Lower lobe of right lung (tissue), 2 donors: ENCODE measurements at regions not wholly inside any gene's neighbourhood (a gene's known extent, or its start where the extent isn't known, plus 50 kb on each side); places are given as distances from the start of the nearest gene placed in this dataset.

Experiments
- ATAC-seq, 2 donors: fragments of 200-7000 bp; cut with Tn5 transposase; one replicate each; pipeline ENCODE4 v1.9.1; 2020 to 2022; ENCODE audit warnings: mild to moderate bottlenecking in 2 of 2, moderate library complexity in 2 of 2
- DNase-seq: peaks from one replicate; pipeline ENCODE4 v3.0.0-alpha.2; 2020
- H3K27ac ChIP-seq: fragments of 200-600 bp; one replicate; pipeline ENCODE4 v1.8.0; 2022
- H3K27me3 ChIP-seq: fragments of 200-600 bp; one replicate; pipeline ENCODE4 v1.8.0; 2022; ENCODE audit warnings: low read depth
- H3K36me3 ChIP-seq: fragments of 200-600 bp; one replicate; pipeline ENCODE4 v1.8.0; 2022; ENCODE audit warnings: mild to moderate bottlenecking
- H3K4me1 ChIP-seq: fragments of 200-600 bp; one replicate; pipeline ENCODE4 v1.8.0; 2022
- H3K4me3 ChIP-seq: fragments of 200-600 bp; one replicate; pipeline ENCODE4 v1.8.0; 2022; ENCODE audit warnings: mild to moderate bottlenecking
- H3K9me3 ChIP-seq: fragments of 200-600 bp; one replicate; pipeline ENCODE4 v1.8.0; 2022
- intact Hi-C: fragments of 100-400 bp; cut with DNase I; formaldehyde crosslinking; loops from one replicate; pipeline ENCODE4 v1.11.0; 2022
- TF ChIP-seq, protein P1 (sequence below): fragments of 200-600 bp; IDR thresholded peaks from one replicate; pipeline ENCODE4 v1.8.0; 2022; ENCODE audit warnings: antibody characterized with exemption, mild to moderate bottlenecking
- donor health status: DM: no; HTN: yes; CAD: no; lungs with severe emphysema.

DNA sequence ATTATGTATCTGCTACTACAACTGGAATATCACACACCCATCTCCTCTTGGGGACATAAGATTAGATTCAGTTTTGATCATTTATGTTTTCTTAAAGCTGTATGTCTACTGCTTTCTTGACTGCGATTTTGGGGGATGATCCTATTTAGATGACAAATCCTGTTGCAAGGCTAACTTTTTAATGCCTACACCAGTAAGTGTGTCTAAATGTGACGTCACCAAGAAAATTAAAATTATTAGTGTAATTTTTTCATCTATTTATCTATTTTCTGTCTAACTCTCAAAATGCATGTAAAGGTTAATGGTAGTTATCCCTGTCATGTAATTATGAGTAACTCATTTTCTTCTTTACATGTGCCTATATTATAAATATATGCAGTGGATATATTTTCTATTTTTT lies 170.9 kb upstream of the PPFIA2 start:
- DNase-seq (no peak), ATAC-seq (no peak)
- no peaks in the 10 kb centered on the region for H3K27me3 ChIP-seq
- no peaks in the 10 kb centered on the region for H3K9me3 ChIP-seq
- intact Hi-C loops: no loop called here
- H3K36me3 ChIP-seq: no peaks in the 10 kb centered on the region
- TF ChIP-seq, protein P1, sequence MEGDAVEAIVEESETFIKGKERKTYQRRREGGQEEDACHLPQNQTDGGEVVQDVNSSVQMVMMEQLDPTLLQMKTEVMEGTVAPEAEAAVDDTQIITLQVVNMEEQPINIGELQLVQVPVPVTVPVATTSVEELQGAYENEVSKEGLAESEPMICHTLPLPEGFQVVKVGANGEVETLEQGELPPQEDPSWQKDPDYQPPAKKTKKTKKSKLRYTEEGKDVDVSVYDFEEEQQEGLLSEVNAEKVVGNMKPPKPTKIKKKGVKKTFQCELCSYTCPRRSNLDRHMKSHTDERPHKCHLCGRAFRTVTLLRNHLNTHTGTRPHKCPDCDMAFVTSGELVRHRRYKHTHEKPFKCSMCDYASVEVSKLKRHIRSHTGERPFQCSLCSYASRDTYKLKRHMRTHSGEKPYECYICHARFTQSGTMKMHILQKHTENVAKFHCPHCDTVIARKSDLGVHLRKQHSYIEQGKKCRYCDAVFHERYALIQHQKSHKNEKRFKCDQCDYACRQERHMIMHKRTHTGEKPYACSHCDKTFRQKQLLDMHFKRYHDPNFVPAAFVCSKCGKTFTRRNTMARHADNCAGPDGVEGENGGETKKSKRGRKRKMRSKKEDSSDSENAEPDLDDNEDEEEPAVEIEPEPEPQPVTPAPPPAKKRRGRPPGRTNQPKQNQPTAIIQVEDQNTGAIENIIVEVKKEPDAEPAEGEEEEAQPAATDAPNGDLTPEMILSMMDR: no peak
- no peaks in the 10 kb centered on the region for H3K4me1 ChIP-seq
- H3K4me3 ChIP-seq: no peak overlapping the region
- no peak overlapping the region for H3K27ac ChIP-seq

GRCh38 chr12:81896771-81897170 lies 137.6 kb upstream of the PPFIA2 start:
- DNase-seq: no peak
- intact Hi-C loops: no loop called here
- no peak for ATAC-seq

GRCh38 chr12:81888961-81889360 lies 129.8 kb upstream of the PPFIA2 start:
- Histone ChIP-seq H3K27me3 (no peaks in the 10 kb centered on the region), H3K27ac (no peak overlapping the region), H3K4me3 (no peak overlapping the region), H3K36me3 (no peaks in the 10 kb centered on the region), H3K4me1 (no peaks in the 10 kb centered on the region), H3K9me3 (no peaks in the 10 kb centered on the region)
- ATAC-seq: no peak
- TF ChIP-seq, protein P1: no peak
- intact Hi-C loops: no loop called here
- DNase-seq: no peak

More at GRCh38 chr12:81896771-81897170, 137.6 kb upstream of the PPFIA2 start:
- Histone ChIP-seq H3K27ac (no peak overlapping the region), H3K36me3 (no peaks in the 10 kb centered on the region), H3K27me3 (no peaks in the 10 kb centered on the region), H3K9me3 (peaks cover 22% of the 10 kb centered on the region), H3K4me1 (no peaks in the 10 kb centered on the region), H3K4me3 (no peak overlapping the region)
- TF ChIP-seq, protein P1: no peak

DNA sequence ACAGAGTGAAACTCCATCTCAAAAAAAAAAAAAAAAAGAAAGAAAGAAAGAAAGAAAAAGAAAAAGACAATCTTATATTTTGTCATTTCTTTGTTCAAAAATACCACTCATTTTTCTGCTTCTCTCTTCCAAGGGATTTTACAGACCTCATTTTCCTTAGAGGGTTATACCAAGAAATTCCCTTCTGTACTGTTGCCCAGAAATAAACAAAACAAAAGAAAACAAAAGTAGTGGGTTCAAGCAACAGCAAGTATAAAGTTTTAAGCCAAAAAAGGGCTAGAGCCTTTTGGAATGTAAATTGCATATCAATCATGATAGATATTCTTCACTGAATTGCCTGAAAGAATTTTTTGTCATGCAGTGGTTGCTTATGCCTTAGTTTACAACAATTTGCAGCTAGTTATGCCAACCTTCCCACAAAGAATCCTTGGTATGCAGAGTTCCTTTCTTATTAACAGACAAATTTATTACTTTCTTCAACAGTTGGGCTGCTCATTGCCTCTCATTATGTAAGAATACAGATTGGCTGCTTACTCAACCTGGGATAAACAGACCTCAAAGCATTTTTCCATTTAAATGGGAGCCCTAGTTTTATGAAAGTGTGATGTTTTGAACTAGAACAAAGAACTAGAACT lies 129.1 kb upstream of the PPFIA2 start:
- Histone ChIP-seq H3K27me3 (no peaks in the 10 kb centered on the region), H3K9me3 (no peaks in the 10 kb centered on the region), H3K36me3 (no peaks in the 10 kb centered on the region), H3K27ac (no peak overlapping the region), H3K4me1 (no peaks in the 10 kb centered on the region), H3K4me3 (no peak overlapping the region)
- ATAC-seq (no peak), DNase-seq (no peak)
- intact Hi-C loops: no loop called here
- TF ChIP-seq, protein P1: no peak

DNA sequence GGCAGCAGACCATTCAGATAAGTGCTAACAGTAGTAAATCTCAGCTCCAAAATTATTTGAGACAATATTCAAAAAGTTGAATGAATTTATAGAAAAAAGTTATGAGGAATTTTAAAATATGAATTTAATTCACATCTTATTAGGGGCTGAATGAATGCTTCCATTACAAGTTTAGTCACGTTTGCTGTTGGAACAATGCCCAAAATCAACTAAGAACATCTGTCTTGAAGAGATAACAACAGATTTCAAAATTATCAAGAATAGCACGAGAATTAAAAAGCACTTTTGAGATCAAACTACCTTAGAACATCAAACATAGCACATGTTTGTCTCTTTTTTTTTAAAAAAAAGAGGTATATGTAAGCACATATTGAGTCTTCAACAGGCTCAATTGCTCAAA lies 115.4 kb upstream of the PPFIA2 start:
- ATAC-seq (no peak), DNase-seq (no peak)
- H3K36me3 ChIP-seq: no peaks in the 10 kb centered on the region
- intact Hi-C loops: no loop called here
- H3K4me3 ChIP-seq: no peak overlapping the region
- no peaks in the 10 kb centered on the region for H3K4me1 ChIP-seq
- no peaks in the 10 kb centered on the region for H3K9me3 ChIP-seq
- TF ChIP-seq, protein P1: no peak
- no peak overlapping the region for H3K27ac ChIP-seq
- no peaks in the 10 kb centered on the region for H3K27me3 ChIP-seq
